Peyer's patch (tissue), 4 donors: ENCODE measurements at regions not wholly inside any gene's neighbourhood (a gene's known extent, or its start where the extent isn't known, plus 50 kb on each side); places are given as distances from the start of the nearest gene placed in this dataset.

ENCODE experiments used
- CTCF ChIP-seq, 6 experiments: fragments of 450-650 bp in 4 of 6; fragments of 200-600 bp in 2 of 6; sonication (generic) in 1 of 6; IDR thresholded peaks; one replicate each; pipeline ENCODE4 v1.5.1; 2017 to 2019; ENCODE audit warnings: antibody characterized with exemption in 6 of 6, mild to moderate bottlenecking in 3 of 6, moderate library complexity in 1 of 6
- POLR2A ChIP-seq, 2 donors: fragments of 450-650 bp; IDR thresholded peaks; one replicate each; pipeline ENCODE4 v1.5.1; 2017; ENCODE audit warnings: antibody characterized with exemption in 2 of 2, mild to moderate bottlenecking in 2 of 2, moderate library complexity in 2 of 2

GRCh38 chr14:100659345-100660001 is 67.2 kb upstream of the DLK1 start:
- no peak for TF ChIP-seq CTCF (IDR thresholded peaks at IDR 0.05)
- TF ChIP-seq POLR2A (IDR thresholded peaks at IDR 0.05): no peak
